ENCODE measurements at regions not wholly inside any gene's neighbourhood (a gene's known extent, or its start where the extent isn't known, plus 50 kb on each side); places are given as distances from the start of the nearest gene placed in this dataset.

- intact Hi-C loops (cut with DNase I), result no loop called here
- TF ChIP-seq, protein P1, sequence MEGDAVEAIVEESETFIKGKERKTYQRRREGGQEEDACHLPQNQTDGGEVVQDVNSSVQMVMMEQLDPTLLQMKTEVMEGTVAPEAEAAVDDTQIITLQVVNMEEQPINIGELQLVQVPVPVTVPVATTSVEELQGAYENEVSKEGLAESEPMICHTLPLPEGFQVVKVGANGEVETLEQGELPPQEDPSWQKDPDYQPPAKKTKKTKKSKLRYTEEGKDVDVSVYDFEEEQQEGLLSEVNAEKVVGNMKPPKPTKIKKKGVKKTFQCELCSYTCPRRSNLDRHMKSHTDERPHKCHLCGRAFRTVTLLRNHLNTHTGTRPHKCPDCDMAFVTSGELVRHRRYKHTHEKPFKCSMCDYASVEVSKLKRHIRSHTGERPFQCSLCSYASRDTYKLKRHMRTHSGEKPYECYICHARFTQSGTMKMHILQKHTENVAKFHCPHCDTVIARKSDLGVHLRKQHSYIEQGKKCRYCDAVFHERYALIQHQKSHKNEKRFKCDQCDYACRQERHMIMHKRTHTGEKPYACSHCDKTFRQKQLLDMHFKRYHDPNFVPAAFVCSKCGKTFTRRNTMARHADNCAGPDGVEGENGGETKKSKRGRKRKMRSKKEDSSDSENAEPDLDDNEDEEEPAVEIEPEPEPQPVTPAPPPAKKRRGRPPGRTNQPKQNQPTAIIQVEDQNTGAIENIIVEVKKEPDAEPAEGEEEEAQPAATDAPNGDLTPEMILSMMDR (IDR thresholded peaks at IDR 0.05; ENCODE audit: borderline replicate concordance, extremely low read depth, insufficient read depth), result peak; percentile 62
- H3K27ac ChIP-seq (ENCODE audit: low read depth in 2 of 2, low read length in 2 of 2), result no peak overlapping the region
- no peaks in the 10 kb centered on the region for H3K27me3 ChIP-seq (ENCODE audit: control insufficient read depth, insufficient read depth, low read length)
- H3K4me3 ChIP-seq (ENCODE audit: low read length in 3 of 3), result no peak overlapping the region
- H3K9me3 ChIP-seq (ENCODE audit: control insufficient read depth in 2 of 3, insufficient read depth in 1 of 3, low read length in 3 of 3), result peaks cover 0 to 2% (median 0%) of the 10 kb centered on the region in 3 donors
- no peak overlapping the region for H3K9ac ChIP-seq (ENCODE audit: low read length in 3 of 3)
- peak in 4 of 5 donors; percentile 49 to 57 (median 54) for DNase-seq
- no peaks in the 10 kb centered on the region for H3K36me3 ChIP-seq (ENCODE audit: control insufficient read depth in 2 of 3, insufficient read depth in 3 of 3, low read length in 3 of 3)
- H3K4me1 ChIP-seq (ENCODE audit: control insufficient read depth in 2 of 3, insufficient read depth in 2 of 3, low read depth in 1 of 3, low read length in 3 of 3), result no peaks in the 10 kb centered on the region
- FAIRE-seq, result peak; percentile 39
These were observed 76.7 kb upstream of the RGS6 start for GRCh38 chr14:71855399-71856036.

DNA sequence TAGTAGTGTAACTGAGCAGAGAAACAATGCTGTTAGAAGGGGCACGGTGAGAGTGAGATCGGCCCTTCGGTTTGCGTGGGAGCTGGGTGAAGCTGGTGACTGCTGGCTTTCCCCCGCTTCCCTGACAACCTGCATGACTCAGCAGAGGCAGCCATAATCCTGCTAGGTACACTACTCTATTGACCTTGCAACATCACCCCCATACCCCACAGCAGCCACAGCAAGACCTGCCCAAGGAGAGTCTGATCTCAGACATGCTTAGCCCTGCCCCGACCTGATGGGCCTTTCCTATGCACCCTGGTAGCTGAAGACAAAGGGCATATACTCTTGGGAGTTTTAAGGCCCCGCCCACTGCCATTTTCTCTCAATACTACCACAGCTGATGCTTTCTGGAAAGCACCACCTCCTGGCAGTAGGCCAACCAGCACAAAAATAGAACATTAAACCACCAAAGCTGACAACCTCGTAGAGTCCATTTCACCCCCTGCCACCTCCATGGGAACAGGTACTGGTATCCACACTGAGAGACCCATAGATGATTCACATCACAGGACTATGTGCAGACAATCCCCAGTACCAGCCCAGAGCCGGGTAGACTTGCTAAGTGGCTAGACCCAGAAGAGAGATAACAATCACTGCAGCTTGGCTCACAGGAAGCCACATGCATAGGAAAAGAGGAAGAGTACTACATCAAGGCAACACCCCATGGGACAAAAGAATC, 75.9 kb upstream of the RGS6 start:
- Histone ChIP-seq H3K4me1 (ENCODE audit: control insufficient read depth in 2 of 3, insufficient read depth in 2 of 3, low read depth in 1 of 3, low read length in 3 of 3) (no peaks in the 10 kb centered on the region), H3K36me3 (ENCODE audit: control insufficient read depth in 2 of 3, insufficient read depth in 3 of 3, low read length in 3 of 3) (no peaks in the 10 kb centered on the region), H3K9me3 (ENCODE audit: control insufficient read depth in 2 of 3, insufficient read depth in 1 of 3, low read length in 3 of 3) (peaks cover 0 to 2% (median 0%) of the 10 kb centered on the region in 3 donors), H3K4me3 (ENCODE audit: low read length in 3 of 3) (no peak overlapping the region), H3K27ac (ENCODE audit: low read depth in 2 of 2, low read length in 2 of 2) (no peak overlapping the region), H3K9ac (ENCODE audit: low read length in 3 of 3) (no peak overlapping the region), H3K27me3 (ENCODE audit: control insufficient read depth, insufficient read depth, low read length) (no peaks in the 10 kb centered on the region)
- FAIRE-seq (no peak), DNase-seq (no peak)
- TF ChIP-seq, protein P1 (IDR thresholded peaks at IDR 0.05; ENCODE audit: borderline replicate concordance, extremely low read depth, insufficient read depth), result no peak
- intact Hi-C loops (cut with DNase I), result no loop called here

DNA sequence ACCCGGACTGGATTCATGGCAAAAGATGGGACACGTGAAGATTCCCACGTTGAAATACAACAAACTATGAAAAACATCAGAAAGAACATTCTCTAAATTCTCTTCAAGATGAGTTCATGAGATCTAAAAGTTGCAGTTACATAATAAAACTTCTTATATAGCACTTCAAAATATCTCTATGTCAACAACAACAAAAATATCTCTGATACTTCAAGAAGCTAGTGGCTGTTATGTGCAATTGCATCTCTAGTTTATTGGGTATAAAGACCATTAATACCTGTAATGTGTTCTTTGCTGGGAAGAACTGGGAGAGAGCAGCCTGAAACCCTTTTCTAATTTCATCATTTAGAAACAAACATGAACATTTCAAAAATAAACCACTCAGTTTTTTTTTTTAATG, 69.2 kb upstream of the RGS6 start:
- Histone ChIP-seq H3K36me3 (ENCODE audit: control insufficient read depth in 2 of 3, insufficient read depth in 3 of 3, low read length in 3 of 3) (no peaks in the 10 kb centered on the region), H3K4me1 (ENCODE audit: control insufficient read depth in 2 of 3, insufficient read depth in 2 of 3, low read depth in 1 of 3, low read length in 3 of 3) (no peaks in the 10 kb centered on the region), H3K9me3 (ENCODE audit: control insufficient read depth in 2 of 3, insufficient read depth in 1 of 3, low read length in 3 of 3) (no peaks in the 10 kb centered on the region), H3K27ac (ENCODE audit: low read depth in 2 of 2, low read length in 2 of 2) (no peak overlapping the region), H3K4me3 (ENCODE audit: low read length in 3 of 3) (no peak overlapping the region), H3K9ac (ENCODE audit: low read length in 3 of 3) (no peak overlapping the region), H3K27me3 (ENCODE audit: control insufficient read depth, insufficient read depth, low read length) (no peaks in the 10 kb centered on the region)
- DNase-seq (no peak), FAIRE-seq (no peak)
- intact Hi-C loops (cut with DNase I), result no loop called here
- TF ChIP-seq, protein P1 (IDR thresholded peaks at IDR 0.05; ENCODE audit: borderline replicate concordance, extremely low read depth, insufficient read depth), result no peak

All from kidney (tissue), 13 donors.